HEK293 (cell line): ENCODE measurements at regions not wholly inside any gene's neighbourhood (a gene's known extent, or its start where the extent isn't known, plus 50 kb on each side); places are given as distances from the start of the nearest gene placed in this dataset.

Experiments used
- ZBTB1 ChIP-seq: fragments of 450-650 bp; formaldehyde crosslinking; IDR thresholded peaks from 2 replicates; pipeline ENCODE4 v1.5.1; 2016; ENCODE audit warnings: missing biosample characterization, missing genetic modification characterization
- ZNF155 ChIP-seq: fragments of 450-650 bp; formaldehyde crosslinking; IDR thresholded peaks from 2 replicates; pipeline ENCODE4 v1.5.1; 2016; ENCODE audit warnings: missing biosample characterization, missing genetic modification characterization
- ZNF169 ChIP-seq: fragments of 450-650 bp; formaldehyde crosslinking; IDR thresholded peaks from 2 replicates; pipeline ENCODE4 v1.5.1; 2016; ENCODE audit warnings: missing biosample characterization, missing genetic modification characterization
- ZNF654 ChIP-seq: fragments of 450-650 bp; formaldehyde crosslinking; IDR thresholded peaks from 2 replicates; pipeline ENCODE4 v1.5.1; 2016; ENCODE audit warnings: low read depth, missing biosample characterization, missing genetic modification characterization
- ZNF76 ChIP-seq: fragments of 450-650 bp; formaldehyde crosslinking; IDR thresholded peaks from 2 replicates; pipeline ENCODE4; 2016; ENCODE audit warnings: low read depth, missing biosample characterization, missing genetic modification characterization, borderline replicate concordance
- TF ChIP-seq, protein P1 (sequence below): fragments of 450-650 bp; formaldehyde crosslinking; conservative IDR thresholded peaks from 2 replicates; pipeline ENCODE4 v1.5.1; 2016; ENCODE audit warnings: low read depth, missing biosample characterization, missing genetic modification characterization
- TF ChIP-seq, protein P2 (sequence below): fragments of 450-650 bp; formaldehyde crosslinking; IDR thresholded peaks from 2 replicates; pipeline ENCODE4 v1.5.1; 2016; ENCODE audit warnings: missing biosample characterization, missing genetic modification characterization
- TF ChIP-seq, protein P3 (sequence below): IDR thresholded peaks from 2 replicates; pipeline ENCODE4 v1.6.1; 2011; ENCODE audit warnings: mild to moderate bottlenecking, low read depth, low read length, borderline replicate concordance

DNA sequence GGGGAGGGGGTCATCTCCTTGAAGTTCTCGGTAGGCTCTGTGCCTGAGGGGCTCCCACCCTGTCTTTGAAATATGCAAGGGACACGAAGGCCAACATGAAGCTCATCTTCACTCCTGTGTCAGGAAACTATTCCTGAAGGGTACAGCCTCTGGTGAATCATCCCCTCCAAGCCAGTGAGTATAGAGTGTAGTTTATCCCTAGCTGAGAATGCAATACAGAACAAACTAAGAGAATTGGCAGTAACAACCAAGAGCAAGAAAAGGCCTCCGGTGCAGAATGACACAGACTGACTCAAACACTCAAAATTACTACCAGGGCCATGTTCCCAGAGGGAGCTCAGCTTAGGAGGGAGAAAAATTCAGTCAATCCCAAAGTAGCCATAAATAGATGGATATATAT is 413.3 kb downstream of the BCL11A start:
- TF ChIP-seq, protein P1, sequence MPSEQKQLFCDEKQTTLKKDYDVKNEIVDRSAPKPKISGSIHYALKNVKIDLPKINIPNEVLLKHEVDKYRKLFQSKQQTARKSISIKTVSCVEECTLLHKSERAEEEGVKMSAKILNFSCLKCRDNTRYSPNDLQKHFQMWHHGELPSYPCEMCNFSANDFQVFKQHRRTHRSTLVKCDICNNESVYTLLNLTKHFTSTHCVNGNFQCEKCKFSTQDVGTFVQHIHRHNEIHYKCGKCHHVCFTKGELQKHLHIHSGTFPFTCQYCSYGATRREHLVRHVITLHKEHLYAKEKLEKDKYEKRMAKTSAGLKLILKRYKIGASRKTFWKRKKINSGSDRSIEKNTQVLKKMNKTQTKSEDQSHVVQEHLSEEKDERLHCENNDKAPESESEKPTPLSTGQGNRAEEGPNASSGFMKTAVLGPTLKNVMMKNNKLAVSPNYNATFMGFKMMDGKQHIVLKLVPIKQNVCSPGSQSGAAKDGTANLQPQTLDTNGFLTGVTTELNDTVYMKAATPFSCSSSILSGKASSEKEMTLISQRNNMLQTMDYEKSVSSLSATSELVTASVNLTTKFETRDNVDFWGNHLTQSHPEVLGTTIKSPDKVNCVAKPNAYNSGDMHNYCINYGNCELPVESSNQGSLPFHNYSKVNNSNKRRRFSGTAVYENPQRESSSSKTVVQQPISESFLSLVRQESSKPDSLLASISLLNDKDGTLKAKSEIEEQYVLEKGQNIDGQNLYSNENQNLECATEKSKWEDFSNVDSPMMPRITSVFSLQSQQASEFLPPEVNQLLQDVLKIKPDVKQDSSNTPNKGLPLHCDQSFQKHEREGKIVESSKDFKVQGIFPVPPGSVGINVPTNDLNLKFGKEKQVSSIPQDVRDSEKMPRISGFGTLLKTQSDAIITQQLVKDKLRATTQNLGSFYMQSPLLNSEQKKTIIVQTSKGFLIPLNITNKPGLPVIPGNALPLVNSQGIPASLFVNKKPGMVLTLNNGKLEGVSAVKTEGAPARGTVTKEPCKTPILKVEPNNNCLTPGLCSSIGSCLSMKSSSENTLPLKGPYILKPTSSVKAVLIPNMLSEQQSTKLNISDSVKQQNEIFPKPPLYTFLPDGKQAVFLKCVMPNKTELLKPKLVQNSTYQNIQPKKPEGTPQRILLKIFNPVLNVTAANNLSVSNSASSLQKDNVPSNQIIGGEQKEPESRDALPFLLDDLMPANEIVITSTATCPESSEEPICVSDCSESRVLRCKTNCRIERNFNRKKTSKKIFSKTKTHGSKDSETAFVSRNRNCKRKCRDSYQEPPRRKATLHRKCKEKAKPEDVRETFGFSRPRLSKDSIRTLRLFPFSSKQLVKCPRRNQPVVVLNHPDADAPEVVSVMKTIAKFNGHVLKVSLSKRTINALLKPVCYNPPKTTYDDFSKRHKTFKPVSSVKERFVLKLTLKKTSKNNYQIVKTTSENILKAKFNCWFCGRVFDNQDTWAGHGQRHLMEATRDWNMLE: no peak
- no peak for TF ChIP-seq ZNF169
- TF ChIP-seq ZNF155 (tag by site-specific recombination): no peak
- TF ChIP-seq, protein P2, sequence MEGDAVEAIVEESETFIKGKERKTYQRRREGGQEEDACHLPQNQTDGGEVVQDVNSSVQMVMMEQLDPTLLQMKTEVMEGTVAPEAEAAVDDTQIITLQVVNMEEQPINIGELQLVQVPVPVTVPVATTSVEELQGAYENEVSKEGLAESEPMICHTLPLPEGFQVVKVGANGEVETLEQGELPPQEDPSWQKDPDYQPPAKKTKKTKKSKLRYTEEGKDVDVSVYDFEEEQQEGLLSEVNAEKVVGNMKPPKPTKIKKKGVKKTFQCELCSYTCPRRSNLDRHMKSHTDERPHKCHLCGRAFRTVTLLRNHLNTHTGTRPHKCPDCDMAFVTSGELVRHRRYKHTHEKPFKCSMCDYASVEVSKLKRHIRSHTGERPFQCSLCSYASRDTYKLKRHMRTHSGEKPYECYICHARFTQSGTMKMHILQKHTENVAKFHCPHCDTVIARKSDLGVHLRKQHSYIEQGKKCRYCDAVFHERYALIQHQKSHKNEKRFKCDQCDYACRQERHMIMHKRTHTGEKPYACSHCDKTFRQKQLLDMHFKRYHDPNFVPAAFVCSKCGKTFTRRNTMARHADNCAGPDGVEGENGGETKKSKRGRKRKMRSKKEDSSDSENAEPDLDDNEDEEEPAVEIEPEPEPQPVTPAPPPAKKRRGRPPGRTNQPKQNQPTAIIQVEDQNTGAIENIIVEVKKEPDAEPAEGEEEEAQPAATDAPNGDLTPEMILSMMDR (tag by site-specific recombination): no peak
- TF ChIP-seq ZBTB1 (tag by site-specific recombination): no peak
- TF ChIP-seq ZNF76 (tag by site-specific recombination): no peak
- TF ChIP-seq ZNF654: no peak
- TF ChIP-seq, protein P3, sequence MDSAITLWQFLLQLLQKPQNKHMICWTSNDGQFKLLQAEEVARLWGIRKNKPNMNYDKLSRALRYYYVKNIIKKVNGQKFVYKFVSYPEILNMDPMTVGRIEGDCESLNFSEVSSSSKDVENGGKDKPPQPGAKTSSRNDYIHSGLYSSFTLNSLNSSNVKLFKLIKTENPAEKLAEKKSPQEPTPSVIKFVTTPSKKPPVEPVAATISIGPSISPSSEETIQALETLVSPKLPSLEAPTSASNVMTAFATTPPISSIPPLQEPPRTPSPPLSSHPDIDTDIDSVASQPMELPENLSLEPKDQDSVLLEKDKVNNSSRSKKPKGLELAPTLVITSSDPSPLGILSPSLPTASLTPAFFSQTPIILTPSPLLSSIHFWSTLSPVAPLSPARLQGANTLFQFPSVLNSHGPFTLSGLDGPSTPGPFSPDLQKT: no peak
